NCI-H748 (cell line): ENCODE measurements at regions not wholly inside any gene's neighbourhood (a gene's known extent, or its start where the extent isn't known, plus 50 kb on each side); places are given as distances from the start of the nearest gene placed in this dataset.

Experiments used
- DNase-seq: peaks from one replicate; lab custom pipeline; 2025; ENCODE audit not compliant: unreplicated experiment; lab: John Stamatoyannopoulos, UW

DNA sequence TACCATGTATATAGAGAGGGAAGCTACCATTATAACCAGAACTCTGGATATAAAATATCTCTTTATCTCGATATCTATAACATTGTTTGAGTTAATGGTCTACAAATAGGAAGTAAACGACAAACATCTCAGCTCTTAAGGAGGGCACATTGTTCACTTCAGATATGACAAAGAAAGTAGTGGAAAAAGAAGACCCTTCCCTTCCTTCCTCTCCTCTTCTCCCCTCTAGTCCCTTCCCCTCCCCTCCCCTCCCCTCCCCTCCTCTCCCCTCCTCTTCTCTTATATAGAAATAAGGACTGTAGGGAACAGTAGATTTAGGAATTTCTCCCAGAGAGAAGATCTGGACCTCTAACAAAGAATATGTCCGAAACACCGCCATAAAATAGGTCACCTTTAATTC is 1731.9 kb upstream of the CDH9 start:
- no peak for DNase-seq

DNA sequence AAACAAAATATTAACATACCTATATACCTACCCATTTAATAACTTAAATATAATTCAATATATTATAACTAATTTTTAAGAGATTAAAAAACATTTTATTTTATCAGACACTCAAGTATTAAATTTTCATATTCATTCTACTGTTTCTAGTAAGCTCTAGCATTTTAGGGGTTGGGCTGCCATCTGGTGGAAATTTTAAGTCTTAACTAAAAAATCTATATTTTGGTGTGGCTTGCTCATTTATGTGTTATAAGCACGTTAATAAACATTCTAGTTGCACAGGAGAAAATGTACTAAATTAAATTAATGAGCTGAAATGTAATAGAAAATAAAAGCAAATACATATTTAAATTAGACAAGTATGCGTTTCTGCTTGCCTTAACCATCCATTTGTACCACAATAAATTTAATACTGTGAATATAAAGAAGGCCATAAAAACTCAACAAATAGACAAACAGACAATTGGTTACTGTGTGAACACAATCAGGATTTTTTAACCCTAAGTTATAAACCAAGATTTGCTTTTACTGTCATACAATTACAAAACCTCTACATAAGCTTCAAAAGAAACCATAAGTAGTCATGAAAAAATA is 1728.3 kb upstream of the CDH9 start:
- DNase-seq, result peak; percentile 87

DNA sequence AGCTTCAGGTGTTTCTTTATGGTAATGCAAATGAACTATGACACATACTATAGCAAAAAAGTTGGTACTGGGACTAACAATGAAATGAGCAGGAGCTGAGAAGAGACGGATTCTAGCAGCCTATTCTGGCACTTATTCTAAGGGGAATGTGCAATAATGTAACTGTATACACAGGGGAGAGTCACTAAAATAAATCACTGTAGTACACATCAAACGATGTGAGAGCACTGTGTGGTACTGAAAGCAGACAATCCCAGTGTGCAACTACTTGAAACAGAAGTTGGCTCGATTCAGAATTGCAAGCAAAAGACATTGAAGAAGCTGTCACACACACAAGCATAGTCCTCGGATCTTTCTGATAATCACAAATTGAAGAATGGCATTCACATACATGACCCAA is 1713.0 kb upstream of the CDH9 start:
- no peak for DNase-seq

DNA sequence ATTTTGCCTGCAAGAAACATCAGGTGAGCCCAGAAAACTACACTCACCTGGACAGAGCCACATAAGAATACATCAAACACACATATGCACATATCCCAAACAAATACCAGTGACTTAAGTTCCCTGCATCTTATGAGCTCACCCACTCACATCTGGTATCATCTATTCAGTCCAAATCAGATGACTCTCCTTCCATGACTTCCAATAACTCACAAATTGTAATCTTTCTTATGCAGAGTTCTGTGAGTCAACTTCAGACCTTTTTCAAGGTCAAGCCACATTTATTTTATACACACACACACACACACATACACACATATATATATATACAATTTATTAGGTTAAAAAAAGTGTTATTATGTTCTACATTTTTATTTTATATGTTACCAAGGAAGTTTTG is 1711.9 kb upstream of the CDH9 start:
- DNase-seq, result peak; percentile 34

DNA sequence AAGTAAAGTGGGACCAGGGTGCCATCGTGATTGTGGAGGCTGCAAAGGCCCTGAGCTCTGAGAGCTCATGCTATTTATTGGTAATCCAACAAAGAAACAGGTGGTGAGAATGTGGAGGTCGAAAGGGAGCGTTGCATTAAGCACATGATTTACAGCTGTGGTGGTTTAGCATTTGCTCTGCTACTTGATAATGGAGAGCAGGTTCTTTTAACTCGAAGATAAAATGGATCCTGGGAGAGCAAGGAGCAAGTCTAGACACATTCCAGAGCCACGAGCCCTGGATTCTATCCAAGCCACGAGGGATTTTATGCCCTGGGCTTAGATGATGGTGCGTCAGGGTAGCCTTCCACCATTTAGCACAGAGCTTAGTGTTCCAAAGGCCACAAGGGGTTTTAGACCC is 1710.1 kb upstream of the CDH9 start:
- DNase-seq, result peak; percentile 28

DNA sequence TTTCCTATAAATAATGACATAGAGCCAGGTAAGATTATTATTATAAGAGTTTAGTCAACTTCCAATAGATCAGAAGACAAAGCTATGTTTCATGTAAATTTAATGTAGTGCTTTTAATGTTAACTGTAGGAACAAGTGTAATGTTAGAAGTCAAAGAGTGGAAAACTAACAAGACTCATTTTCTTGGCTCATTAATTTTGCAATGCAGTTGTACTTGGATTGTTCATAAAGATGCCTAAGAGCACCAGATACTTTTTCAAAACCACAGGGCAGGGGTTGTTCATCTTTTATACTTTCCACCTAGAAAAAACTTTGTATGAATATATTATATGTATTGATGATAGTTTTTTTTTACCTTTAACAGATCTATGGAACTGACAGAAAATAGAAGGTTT is 1705.3 kb upstream of the CDH9 start:
- no peak for DNase-seq

DNA sequence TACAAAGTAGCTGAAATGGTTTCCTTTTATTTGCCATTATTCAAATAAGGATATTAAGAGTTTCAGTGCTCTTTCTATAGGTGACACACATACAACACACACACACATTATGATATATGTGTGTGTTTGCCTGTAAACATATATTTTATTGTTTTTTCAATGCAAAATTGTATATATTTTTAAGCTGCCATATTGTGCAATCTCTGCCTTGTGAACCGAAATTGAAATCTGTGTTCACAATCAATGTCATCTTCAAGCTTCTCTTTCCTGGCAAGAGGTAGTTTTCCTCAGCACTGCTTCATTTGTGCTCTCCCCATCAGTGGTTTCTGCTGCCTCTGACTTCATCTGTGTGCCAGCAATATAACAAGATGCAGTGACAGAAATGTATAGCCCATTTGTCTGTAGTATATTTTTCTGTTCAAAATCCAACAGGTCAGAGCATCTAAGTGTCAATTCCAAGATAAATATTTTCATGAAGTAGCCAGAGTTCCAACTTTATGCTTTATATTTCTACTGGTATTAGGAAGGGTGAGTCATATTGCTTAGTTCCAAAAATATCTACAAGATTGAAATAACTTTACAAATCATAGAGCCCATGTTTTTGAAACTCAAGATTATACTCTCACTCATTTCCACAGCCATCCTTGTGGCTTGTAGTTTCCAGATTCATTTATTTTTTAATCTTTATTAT is 1704.8 kb upstream of the CDH9 start:
- no peak for DNase-seq

DNA sequence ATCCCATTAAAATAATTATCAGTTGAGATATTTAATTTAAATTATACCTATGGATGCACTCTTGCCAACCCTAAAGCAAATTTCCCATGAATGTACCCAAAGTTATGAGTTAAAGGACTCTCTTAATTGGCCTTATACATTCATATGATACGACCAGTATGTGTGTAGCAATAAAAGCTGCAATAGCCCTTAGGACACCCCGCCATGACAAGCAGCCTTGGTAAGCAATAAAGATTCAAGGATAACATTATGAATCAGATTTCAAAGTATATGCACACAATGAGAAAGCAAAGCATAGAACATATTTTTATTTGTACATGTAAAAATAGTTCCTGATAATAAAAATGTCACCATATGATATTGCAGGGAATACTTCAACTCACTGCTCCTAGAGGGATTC is 1699.3 kb upstream of the CDH9 start:
- no peak for DNase-seq

DNA sequence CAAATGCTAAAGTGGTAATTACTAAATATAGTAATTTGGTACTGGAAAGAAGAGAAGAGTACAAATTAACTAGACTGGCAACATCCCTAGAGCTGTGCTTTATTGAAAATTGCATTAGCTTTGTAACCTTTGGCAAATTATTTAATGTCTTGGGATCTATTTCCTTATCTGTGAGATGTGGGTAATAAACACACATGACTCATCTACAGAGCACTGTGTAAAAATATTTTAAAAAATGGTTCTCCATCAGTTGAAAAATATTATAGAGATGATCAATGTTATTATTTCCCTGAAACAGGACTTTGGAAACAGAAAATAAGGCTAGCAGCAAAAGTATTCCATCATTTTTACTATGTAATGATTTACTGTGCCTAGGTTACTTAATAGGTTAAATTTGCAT is 1698.8 kb upstream of the CDH9 start:
- no peak for DNase-seq

DNA sequence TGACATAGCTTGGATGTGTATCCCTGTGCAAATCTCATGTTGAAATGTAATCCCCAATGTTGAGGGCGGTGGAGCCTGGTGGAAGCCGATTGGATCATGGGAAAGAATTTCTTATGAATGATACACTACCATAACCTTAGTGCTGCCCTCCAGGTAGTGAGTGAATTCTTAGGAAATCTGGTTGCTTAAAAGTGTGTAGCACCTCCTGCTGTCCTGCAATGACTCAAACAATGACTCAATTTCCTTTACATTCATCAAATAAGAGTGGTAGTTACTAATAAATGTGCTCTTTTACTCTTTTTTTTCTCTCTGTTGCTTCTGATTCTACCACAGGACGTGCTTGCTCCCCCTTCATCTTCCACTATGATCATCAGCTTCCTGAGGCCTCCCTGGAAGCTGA is 1696.0 kb upstream of the CDH9 start:
- no peak for DNase-seq

DNA sequence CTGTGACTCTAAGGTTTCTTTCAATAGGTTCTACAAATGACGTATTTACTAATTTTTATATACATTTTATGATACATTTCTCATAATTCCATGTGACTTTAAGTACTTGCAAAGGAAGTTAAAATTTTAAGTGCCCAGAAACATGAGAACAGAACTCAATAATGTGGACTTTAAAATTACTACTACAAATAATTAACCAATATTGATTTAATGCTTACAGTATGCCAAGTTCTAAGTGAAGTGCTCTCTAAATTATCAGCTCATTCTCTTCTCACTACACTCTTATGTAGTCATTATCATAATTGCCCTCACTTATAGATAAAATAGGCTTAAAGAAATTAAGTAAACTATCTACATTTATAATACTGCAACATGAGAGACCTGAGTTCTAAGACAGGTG is 1690.7 kb upstream of the CDH9 start:
- DNase-seq, result peak; percentile 98

DNA sequence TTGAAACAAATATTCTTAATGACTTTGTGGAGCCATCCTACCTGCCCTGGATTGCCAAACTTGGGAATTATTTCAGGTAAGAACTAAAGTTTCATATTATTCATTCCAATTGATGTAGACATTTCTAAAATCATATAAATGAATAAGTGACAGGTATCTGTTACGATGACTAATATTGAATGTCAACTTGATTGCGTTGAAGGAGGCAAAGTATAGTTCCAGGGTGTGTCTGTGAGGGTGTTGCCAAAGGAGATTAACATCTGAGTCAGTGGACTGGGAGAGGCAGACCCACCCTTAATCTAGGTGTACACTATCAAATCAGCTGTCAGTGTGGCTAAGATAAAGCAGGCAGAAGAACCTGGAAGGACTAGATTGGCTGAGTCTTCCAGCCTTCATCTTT is 1688.4 kb upstream of the CDH9 start:
- DNase-seq, result peak; percentile 31

DNA sequence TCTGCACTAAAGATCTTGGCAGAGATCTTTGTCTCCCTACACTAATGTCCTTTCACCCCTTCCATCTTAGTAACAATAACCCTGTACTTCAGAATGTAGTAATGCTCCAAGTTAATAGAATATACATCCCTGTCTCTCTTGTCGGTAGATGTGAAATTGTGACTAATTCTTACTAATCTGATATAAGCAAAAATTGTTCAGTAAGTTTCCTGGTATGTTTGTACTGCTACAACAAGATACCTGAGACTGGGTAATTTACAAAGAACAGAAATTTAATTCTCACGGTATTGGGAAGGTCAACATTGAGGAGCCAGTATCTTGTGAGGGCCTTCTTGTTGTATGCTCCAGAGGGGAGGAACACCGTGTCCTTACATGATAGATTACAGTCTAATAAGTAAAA is 1686.6 kb upstream of the CDH9 start:
- no peak for DNase-seq

DNA sequence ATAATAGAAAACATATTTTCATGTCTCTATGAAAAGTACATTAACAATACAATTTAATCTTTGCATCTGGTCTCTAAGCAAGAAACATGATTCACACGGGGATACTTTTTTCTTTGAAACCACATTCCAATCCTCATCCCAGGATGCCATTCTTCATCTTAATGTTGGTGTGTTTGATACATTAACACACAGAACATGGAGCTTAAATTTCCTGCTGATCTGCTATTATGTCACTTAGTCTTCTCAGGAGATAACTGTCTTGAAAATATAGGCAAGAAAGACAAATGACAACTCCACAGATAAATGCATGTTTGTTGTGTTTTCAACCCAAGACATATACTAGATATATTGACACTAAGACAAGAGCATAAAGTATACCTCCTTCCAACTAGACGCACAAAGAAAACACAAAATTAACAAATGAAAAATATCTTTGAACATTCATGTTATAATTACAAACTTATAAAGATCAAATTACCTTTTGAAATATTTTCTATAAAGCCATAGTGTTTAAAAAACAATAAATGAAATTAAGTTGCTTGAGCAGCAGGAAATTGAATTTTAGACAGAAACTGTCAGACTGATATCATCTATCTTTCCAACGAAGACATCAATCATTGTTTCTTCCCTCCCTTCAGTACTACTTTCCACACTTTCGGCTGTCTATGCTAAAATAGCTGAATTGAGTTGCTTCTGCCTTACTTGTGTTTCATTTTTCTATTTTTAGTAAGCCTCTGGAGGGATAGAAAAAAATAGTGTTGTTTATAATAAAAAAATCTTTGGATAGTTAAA is 1676.7 kb upstream of the CDH9 start:
- DNase-seq, result no peak

DNA sequence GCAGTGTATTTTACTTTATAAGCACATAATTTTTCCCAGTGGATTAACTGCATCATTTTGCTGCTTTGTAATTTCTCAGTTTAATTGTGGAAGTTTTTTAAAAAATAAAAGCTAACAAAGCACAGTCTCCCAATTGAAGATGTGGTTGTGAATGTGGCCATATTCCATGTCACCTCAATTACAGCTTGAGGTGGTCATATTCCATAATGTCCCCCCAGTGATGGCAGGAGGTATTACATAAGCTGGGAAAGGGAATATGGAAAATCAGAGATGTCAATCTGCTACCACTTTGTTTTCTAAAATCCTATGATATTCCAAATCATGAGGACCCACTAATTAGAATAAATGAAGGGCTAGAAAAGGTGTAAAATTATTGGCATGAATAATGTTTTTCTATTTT is 1672.0 kb upstream of the CDH9 start:
- peak; percentile 38 for DNase-seq

DNA sequence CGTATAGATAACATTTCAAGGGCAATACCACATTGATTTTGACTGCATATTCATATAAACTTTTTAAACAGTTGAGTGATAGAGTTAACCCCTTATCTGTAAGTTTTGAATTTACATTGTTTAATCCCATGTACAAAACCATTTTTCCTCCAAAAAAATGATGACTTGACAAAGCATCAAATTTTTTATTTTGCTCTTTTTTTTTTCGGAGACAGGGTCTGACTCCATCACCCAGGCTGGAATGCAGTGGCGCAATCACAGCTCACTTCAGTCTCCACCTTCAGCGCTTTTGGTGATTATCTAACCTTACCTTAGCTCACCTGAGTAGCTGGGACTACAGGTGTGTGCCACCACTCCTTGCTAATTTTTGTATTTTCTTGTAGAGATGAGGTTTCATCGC is 1670.1 kb upstream of the CDH9 start:
- DNase-seq, result no peak

DNA sequence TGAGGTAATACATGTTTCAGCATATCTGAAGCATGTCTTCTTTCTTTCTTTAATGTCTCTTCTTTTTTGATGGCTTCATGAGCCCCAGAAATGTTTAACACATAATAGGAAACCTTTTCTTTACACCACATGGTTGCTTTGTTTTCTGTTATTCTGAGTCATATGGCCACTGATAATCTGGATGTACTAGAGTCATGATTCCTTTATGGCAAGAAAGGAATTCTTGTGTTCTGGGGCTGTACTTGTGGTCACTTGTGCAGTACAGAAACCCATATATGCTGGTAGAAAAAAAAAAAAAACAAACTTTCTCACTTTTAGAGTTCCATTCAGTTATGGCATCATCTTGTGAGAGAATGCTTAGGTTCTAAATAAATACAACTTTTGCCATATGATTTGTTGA is 1669.3 kb upstream of the CDH9 start:
- DNase-seq, result no peak

DNA sequence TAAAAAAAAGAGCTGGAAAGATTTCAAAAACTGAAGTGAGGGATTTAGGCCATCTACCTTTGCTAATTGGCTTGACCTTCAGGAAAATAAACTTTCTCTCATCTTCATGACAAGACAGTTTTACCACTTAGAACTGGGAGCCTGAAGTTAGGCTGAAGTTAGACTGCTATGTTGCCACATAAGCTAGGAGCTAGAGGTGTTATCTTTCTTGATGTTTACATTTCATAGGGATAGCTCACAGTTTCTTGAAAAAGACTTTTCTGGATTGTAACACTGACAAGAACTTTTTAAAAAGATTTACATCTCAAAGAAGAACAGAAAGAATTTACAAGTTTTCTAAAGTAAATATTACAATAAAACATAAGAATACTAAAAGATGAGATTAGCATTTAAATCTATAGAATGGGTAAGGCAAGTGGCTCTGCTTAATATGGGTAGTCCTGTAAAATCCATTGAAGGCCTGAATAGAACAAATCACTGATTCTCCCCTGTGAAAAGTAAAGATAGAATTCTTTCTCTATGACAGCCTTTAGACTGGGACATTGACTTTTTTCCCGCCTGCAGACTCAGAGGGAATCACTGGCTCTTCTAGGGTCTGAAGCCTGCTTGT is 1665.4 kb upstream of the CDH9 start:
- DNase-seq, result no peak

DNA sequence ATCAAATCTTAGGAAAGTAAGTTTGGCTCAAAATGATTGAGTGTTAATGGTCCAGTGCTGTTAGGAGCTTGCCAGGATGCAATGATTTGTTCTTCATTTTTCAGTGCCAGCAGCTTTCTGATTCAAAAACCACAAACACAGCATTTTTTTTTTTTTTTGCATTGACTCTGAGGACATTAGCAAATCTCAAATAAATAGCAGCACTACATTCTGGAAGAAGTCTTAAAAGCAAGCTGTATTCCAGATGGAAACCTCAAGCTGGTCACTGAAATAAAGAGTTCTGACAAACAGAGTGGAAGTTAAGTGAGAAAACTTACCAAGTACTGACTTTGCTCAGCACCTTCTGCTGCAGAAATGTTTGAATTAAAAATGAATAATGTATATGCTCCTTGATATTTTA is 1653.1 kb upstream of the CDH9 start:
- no peak for DNase-seq

DNA sequence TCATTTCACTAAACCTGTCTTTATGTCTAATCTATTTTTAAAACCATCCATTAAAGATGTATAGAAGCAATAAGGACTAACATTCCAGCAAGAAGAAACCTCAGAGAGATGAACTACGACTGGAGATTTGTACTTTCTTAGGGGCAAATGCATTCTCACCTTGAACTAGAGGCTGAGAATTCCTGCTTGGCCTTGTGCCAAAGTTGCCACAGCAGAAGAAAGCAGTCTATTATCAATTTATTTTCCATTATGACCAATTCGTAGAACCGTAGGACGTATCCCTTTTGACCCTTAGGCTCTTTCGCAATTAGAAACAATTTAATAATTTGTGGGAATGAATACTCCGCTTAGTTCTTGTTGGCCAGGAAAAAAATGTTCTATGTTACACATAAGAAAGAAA is 1647.4 kb upstream of the CDH9 start:
- DNase-seq, result peak; percentile 39

DNA sequence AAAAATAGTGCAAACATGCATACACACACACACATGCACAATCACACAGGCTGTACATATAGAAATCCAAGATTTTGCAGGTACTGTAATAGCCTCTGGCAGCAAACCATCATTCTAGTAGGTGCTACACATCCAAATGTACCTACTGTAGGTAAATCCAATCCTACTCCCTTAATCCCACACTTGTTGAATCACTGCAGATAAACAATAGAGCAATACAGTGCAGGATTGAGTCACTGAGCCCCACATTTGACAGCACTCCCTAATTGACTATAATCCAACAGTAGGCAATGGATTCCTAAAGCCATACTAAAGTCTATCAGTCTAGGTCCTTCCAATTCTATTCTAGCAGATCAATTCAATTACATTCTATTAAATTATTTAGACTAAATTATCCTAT is 1640.5 kb upstream of the CDH9 start:
- no peak for DNase-seq

DNA sequence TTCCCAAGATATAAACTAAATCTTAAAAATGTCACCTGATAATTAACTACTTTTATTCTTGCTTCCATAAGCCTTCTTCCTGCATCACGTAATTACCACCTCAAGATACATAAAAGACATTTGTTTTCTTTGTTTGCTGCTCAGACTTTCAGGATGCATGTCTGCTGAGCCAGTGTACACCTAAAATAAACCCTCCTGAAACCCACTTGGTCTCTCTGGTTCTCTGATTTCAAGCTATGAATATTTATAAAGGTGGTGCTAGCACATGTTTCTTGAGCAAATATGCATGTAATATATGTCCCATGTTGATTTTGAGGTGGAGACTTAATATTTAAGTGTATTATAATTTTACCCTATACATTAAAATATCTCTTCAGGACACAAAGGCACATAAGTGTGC is 1627.7 kb upstream of the CDH9 start:
- DNase-seq, result no peak
